Mucosa of rectum (tissue), 2 donors: ENCODE measurements at regions not wholly inside any gene's neighbourhood (a gene's known extent, or its start where the extent isn't known, plus 50 kb on each side); places are given as distances from the start of the nearest gene placed in this dataset.

ENCODE experiments used
- H3K27ac ChIP-seq, 2 donors: one replicate each; pipeline ENCODE4 v1.7.0; 2013; ENCODE audit warnings: inconsistent platforms in 2 of 2, low read depth in 2 of 2, low read length in 2 of 2
- H3K27me3 ChIP-seq, 2 donors: one replicate each; pipeline ENCODE4 v1.7.0; 2013; ENCODE audit warnings: low read length in 2 of 2; ENCODE audit not compliant: control insufficient read depth in 2 of 2, insufficient read depth in 2 of 2
- H3K36me3 ChIP-seq, 2 donors: one replicate each; pipeline ENCODE4 v1.7.0; 2013; ENCODE audit warnings: low read length in 2 of 2; ENCODE audit not compliant: control insufficient read depth in 2 of 2, insufficient read depth in 2 of 2
- H3K4me1 ChIP-seq, 2 donors: one replicate each; pipeline ENCODE4 v1.7.0; 2013; ENCODE audit warnings: low read length in 2 of 2, mild to moderate bottlenecking in 1 of 2; ENCODE audit not compliant: control insufficient read depth in 2 of 2, insufficient read depth in 2 of 2
- H3K4me3 ChIP-seq, 2 donors: one replicate each; pipeline ENCODE4 v1.7.0; 2013; ENCODE audit warnings: low read length in 2 of 2
- H3K9ac ChIP-seq, 2 donors: one replicate each; pipeline ENCODE4 v1.7.0; 2013; ENCODE audit warnings: low read length in 2 of 2, low read depth in 1 of 2, mild to moderate bottlenecking in 1 of 2
- H3K9me3 ChIP-seq, 2 donors: one replicate each; pipeline ENCODE4 v1.7.0; 2013; ENCODE audit warnings: low read length in 2 of 2; ENCODE audit not compliant: control insufficient read depth in 2 of 2
- donor health status: healthy.
- donor health status: Normal muscosa, but diverticular disease.

DNA sequence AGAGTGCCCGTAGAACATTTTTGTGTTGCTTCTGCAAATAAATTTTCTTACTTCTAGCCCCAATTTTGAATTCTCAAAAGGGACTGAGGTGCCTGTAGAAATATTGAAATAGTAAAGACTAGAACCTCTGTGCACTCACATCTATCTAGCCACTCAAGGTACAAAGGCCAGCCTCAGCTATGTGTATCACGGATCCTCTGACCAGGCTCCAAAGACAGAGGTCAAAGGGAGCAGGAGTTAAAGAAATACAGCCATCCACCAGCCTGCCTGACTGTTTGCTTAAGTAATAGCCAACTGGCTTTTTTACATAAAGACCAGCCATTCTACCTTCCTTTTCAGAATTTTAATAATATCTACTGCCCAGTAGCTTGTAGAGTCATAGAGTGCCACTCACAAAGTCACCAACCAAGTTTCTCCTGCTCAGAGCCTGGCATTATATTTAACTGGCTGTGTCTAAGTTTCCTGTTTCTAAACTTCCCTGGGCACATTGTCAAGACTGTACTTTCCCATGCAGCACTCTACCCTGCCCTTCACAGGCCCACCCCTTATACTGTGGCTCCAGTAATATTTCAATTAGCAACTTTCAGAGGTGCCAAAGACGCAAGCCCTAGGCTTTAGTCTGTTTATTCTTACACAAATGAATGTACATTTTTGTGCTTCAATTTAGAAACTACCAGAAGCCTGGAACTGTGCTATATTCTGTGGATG is 338.3 kb upstream of the NT5C1B start:
- H3K9me3 ChIP-seq: no peaks in the 10 kb centered on the region
- H3K36me3 ChIP-seq: no peaks in the 10 kb centered on the region
- no peaks in the 10 kb centered on the region for H3K27me3 ChIP-seq
- H3K27ac ChIP-seq: no peak overlapping the region
- H3K4me1 ChIP-seq: no peaks in the 10 kb centered on the region
- H3K4me3 ChIP-seq: no peak overlapping the region
- no peak overlapping the region for H3K9ac ChIP-seq

DNA sequence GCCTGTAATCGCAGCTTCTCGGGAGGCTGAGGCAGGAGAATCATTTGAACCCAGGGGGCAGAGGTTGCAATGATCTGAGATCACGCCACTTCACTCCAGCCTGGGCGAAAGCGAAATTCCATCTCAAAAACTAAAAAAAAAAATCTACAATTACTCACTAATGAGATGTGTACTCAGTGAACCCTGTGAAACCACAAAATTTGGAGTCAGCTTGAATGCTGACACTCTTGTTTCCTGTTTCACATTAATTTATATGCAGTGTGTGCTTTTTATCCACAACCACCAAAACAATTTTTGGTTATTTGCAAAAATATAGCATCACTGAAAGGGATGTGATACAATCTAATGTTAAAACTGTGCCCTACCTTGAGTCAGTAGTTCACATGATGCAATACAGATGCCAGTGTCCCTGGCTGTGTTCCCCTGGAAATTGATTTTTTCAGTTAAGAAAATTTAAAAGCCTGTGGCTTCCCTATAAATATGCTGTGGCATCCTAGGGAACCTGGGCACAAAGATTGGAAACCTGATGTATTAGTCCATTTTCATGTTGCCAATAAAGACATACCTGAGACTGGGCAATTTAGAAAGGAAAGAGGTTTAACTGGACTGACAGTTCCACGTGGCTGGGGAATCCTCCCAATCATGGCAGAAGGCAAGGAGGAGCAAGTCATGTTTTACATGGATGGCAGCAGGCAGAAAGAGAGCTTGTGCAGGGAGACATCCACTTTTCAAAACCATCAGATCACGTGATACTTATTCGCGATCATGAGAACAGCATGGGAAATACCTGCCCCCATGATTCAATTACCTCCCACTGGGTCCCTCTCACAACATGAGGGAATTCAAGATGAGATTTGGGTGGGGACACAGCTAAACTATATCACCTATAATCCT is 337.5 kb upstream of the NT5C1B start:
- Histone ChIP-seq H3K9ac (no peak overlapping the region), H3K4me3 (no peak overlapping the region), H3K27me3 (no peaks in the 10 kb centered on the region), H3K27ac (no peak overlapping the region), H3K36me3 (no peaks in the 10 kb centered on the region), H3K4me1 (no peaks in the 10 kb centered on the region), H3K9me3 (no peaks in the 10 kb centered on the region)

DNA sequence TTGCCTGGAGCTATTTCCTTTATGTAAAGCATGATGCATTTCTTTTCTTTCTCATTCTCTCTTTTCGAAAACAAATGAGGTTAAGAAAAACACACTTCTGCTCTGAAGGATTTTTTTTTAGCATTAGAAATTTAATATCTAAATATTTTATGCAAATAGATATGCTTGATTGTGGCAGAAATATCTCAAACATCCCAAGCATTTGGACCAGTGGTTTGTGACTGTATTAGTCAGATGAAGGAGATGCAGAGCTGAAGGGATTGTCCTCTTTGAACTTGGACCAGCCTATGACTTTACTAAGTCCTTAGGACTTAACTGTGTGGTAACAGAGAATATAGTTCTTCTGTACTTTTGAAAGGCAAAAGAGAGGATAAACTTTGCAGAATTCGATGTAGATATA is 335.9 kb upstream of the NT5C1B start:
- Histone ChIP-seq H3K4me1 (no peaks in the 10 kb centered on the region), H3K9ac (no peak overlapping the region), H3K9me3 (no peaks in the 10 kb centered on the region), H3K27ac (no peak overlapping the region), H3K36me3 (no peaks in the 10 kb centered on the region), H3K27me3 (no peaks in the 10 kb centered on the region), H3K4me3 (no peak overlapping the region)

DNA sequence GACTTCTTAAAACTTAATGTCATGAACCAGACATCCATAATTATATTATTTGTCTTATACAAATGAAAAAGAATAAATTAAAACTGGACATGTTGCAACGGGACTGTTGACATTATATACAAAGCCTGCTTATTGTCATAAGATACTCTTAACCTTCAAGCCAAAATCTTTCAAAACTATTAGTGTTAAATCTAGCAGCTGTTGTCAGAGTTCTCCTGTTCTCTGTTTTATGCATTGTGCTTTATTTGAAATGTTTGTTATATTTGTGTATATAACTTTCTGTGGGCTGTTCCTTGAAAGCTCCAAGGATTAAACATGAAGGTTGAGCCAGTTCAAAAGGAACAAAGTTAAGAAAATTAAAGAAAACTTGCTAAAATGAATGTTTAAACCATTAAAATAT is 335.5 kb upstream of the NT5C1B start:
- Histone ChIP-seq H3K4me1 (no peaks in the 10 kb centered on the region), H3K27me3 (no peaks in the 10 kb centered on the region), H3K4me3 (no peak overlapping the region), H3K27ac (no peak overlapping the region), H3K9me3 (no peaks in the 10 kb centered on the region), H3K36me3 (no peaks in the 10 kb centered on the region), H3K9ac (no peak overlapping the region)

DNA sequence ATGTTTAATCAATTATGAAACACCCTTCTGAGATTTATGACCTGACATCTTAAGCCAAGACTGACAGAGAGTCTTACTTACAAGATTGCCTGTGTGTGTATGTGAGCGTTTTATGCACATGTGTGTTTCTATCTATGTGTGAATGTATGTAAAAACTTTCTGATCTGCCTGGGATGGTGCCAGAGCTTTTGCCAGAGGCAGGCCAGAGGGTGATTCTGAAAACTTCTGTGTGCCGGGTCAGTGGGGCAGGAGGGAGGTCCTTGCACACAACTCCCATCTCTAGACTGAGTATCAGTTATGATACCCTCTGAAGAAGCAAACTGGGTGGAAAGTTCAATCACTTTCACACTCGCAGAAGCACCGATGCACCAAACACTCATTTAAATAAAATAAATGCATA is 335.0 kb upstream of the NT5C1B start:
- Histone ChIP-seq H3K4me3 (no peak overlapping the region), H3K27ac (no peak overlapping the region)

DNA sequence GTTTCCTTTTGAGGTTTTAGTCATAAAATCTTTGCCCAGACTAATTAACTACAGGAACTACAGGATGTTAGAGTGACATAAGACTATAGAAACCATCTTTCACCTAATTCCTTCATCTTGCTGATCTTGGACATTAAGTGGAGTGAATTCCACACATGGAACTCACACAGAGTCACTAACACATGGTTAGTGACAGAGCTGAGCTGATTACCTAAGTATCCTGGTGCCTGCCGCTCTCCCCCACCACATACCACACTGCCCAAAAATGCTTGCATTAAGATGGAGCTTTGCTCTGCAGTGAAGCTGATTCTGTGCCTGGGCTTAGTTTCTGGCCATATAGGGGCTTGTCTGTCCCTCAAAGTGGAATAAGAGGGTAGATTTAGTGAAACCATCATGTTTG is 332.9 kb upstream of the NT5C1B start:
- Histone ChIP-seq H3K4me1 (no peaks in the 10 kb centered on the region), H3K9ac (no peak overlapping the region), H3K27ac (no peak overlapping the region), H3K4me3 (no peak overlapping the region), H3K27me3 (no peaks in the 10 kb centered on the region), H3K36me3 (no peaks in the 10 kb centered on the region), H3K9me3 (no peaks in the 10 kb centered on the region)

More for the DNA sequence above, 335.0 kb upstream of the NT5C1B start:
- H3K4me1 ChIP-seq: no peaks in the 10 kb centered on the region
- H3K9ac ChIP-seq: no peak overlapping the region
- H3K36me3 ChIP-seq: no peaks in the 10 kb centered on the region
- H3K9me3 ChIP-seq: no peaks in the 10 kb centered on the region
- no peaks in the 10 kb centered on the region for H3K27me3 ChIP-seq

DNA sequence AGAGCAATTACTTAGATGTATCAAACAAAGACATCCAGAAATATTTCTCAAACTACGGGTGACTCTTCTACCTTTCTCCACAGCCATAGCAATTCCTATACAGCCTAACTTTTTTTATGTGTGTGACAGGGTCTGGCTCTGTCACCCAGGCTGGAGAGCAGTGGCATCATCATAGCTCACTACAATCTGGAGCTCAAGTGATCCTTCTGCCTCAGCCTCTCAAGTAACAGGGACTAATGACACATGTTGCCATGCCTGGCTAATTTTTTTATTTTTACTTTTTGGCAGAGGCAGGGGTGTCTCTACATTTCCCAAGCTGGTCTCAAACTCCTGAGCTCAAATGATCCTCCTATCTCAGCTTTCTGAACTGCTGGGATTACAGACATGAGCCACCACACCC is 328.9 kb upstream of the NT5C1B start:
- no peaks in the 10 kb centered on the region for H3K9me3 ChIP-seq
- no peaks in the 10 kb centered on the region for H3K4me1 ChIP-seq
- no peak overlapping the region for H3K4me3 ChIP-seq
- no peaks in the 10 kb centered on the region for H3K36me3 ChIP-seq
- no peaks in the 10 kb centered on the region for H3K27me3 ChIP-seq
- no peak overlapping the region for H3K27ac ChIP-seq
- H3K9ac ChIP-seq: no peak overlapping the region

DNA sequence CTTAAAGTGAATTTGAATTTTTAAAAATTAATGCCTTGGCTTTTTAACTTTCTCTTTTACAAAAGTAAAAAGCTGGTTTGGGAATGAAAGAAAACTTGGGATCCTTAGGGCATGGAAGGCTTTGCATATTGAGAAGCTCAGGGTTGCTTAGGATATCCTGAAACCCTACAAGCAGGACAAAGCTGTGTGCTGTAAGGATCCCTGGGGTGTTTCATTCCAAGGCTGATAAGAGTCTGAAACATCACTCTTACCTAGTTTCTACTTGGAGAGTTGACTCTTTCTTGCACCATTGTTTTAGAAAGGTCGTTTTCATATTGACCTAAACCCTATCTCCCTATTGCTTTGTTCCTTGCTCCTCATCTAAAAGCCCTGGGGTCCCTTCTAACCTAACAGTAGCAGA is 325.9 kb upstream of the NT5C1B start:
- H3K27ac ChIP-seq: no peak overlapping the region
- no peaks in the 10 kb centered on the region for H3K4me1 ChIP-seq
- no peaks in the 10 kb centered on the region for H3K36me3 ChIP-seq
- no peak overlapping the region for H3K4me3 ChIP-seq
- H3K9ac ChIP-seq: no peak overlapping the region
- no peaks in the 10 kb centered on the region for H3K9me3 ChIP-seq
- no peaks in the 10 kb centered on the region for H3K27me3 ChIP-seq

DNA sequence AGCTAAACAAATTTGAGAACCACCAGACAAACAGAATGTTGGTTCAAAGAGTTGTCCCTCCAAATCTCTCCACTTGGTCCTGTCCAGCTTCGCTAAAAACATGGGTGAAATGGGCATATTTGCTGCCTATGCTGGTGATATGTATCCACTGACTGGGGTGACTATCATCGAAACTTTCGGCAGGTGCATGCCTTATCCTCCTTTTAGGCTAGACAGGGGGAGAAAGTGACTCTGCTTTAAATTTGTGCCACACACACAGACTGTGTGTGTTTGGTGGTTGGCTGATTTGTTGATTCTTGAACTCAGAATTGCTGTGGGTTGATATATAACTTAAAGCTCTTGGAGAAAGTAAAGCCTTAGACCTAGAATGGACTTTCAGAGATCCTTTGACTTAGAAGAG is 324.1 kb upstream of the NT5C1B start:
- H3K9me3 ChIP-seq: no peaks in the 10 kb centered on the region
- H3K4me1 ChIP-seq: no peaks in the 10 kb centered on the region
- no peaks in the 10 kb centered on the region for H3K36me3 ChIP-seq
- no peak overlapping the region for H3K4me3 ChIP-seq
- H3K9ac ChIP-seq: no peak overlapping the region
- H3K27ac ChIP-seq: no peak overlapping the region
- no peaks in the 10 kb centered on the region for H3K27me3 ChIP-seq

DNA sequence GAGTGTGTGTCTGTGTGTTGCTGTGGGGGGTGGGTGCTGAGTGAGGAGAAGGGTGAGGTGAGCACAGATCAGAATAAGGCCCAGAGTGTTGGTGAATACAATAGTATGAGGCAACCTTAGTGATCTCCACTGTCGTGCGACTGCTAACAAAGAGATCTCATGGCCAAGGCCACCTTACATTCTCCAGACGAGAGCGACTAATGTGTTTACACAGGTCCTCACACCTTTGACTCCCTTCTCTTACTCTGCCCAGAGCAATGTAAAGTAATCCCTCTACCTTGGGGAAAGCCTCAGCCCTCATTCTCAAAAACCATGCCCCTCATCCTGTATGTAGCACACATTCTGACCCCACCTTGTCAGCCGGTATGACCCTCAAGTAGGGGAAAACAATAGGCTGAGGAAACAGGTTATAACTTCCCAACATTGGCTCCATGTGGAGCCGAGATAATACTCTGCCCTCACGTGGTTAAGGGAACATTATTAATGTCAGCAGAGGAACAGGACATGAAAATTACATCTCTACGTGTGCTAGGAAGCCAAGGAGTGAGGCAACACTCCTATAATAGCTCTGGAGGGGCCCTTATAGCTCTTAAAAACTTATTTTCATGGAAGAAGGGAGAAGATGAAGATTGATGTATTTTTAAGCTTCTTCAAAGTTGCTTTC is 323.0 kb upstream of the NT5C1B start:
- no peak overlapping the region for H3K9ac ChIP-seq
- no peaks in the 10 kb centered on the region for H3K4me1 ChIP-seq
- H3K36me3 ChIP-seq: no peaks in the 10 kb centered on the region
- no peak overlapping the region for H3K4me3 ChIP-seq
- no peaks in the 10 kb centered on the region for H3K9me3 ChIP-seq
- H3K27me3 ChIP-seq: no peaks in the 10 kb centered on the region
- H3K27ac ChIP-seq: no peak overlapping the region
